Daoy (cell line): ENCODE measurements at regions not wholly inside any gene's neighbourhood (a gene's known extent, or its start where the extent isn't known, plus 50 kb on each side); places are given as distances from the start of the nearest gene placed in this dataset.

Experiments
- DNase-seq: peaks from one replicate; pipeline ENCODE4 v3.0.0-alpha.2; 2015; ENCODE audit warnings: low read depth

DNA sequence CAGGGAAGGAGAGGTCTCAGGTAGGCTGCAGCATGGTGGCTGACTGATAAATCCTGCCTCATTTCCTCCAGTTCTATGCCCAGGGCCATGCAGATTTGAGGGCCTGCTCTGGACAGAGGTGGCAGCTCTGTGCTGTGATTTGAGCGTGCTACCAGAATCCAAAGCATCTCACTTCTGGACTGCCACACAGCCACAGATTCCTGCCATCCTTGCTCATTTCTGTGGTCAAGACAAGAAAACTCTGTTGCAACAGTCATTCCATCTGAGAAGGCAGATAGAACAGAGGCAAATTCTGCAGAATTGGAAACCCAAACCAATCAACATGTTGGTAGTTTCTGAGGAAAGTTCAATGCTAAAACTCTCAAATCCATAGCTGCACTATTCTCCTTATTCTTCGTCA lies 102.8 kb upstream of the GALNT2 start:
- no peak for DNase-seq

GRCh38 chr1:229970714-229971113 lies 96.3 kb upstream of the GALNT2 start:
- DNase-seq: peak; percentile 58

DNA sequence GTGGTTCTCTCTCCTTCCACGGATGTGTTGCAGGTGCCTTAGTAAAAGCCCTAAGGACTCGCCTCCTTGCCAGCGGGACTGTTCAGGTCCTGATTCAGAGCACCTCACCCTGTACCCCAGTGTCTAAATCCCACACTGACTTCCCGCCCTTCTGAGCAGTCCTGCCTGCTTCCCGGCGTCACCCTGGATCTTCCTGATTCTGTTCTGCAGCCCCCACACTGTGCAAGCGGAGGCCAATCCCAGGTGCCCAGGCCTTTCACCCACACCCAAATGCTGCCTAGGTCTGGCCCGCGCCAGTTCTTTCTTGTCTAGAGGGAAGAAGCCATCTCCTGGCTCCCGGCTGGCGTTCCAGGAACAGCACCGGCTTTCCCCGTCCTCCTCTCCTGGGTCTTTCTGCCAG lies 95.9 kb upstream of the GALNT2 start:
- no peak for DNase-seq

GRCh38 chr1:229972600-229973296 lies 94.3 kb upstream of the GALNT2 start:
- no peak for DNase-seq

- no peak for DNase-seq
These were observed 93.8 kb upstream of the GALNT2 start for GRCh38 chr1:229973297-229973612.

- no peak for DNase-seq
These were observed 92.0 kb upstream of the GALNT2 start for GRCh38 chr1:229975047-229975446.

GRCh38 chr1:229980009-229980408 lies 87.0 kb upstream of the GALNT2 start:
- peak; percentile 19 for DNase-seq

- no peak for DNase-seq
These were observed 85.3 kb upstream of the GALNT2 start for GRCh38 chr1:229981736-229982135.

DNA sequence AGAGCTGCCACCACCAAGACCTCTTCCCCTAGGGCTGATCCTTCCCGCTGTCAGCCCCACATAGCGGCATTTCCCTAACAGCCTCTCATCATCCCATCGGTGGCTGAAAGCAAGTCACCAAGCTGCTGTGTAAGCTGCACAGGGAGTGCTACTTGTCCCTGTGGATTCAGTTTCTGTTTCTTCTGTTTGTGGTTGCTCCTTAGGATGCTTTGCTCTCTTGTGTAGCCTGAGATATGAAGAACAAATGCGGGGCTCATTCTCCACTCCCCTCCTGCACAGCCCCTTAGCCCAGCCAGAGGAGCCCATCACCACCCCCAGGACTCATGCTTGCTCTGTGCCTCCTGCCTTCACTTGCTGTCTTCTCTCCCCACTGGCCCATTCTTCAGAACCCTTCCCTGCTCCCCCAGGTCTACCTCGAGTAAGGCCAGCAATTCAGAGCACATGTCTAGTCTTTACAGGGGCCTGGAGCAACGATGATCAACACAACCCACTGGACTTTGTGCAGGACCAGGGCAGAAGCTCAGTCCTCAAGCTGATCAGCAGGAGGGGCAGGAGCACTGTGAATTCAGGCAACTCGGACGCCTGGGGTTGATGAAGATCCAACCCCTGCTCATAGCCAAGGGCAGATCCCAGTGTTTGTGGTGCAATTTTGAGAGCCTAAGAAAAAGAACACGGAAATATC lies 82.6 kb upstream of the GALNT2 start:
- DNase-seq: no peak

- no peak for DNase-seq
These were observed 81.9 kb upstream of the GALNT2 start for GRCh38 chr1:229984992-229985612.

DNA sequence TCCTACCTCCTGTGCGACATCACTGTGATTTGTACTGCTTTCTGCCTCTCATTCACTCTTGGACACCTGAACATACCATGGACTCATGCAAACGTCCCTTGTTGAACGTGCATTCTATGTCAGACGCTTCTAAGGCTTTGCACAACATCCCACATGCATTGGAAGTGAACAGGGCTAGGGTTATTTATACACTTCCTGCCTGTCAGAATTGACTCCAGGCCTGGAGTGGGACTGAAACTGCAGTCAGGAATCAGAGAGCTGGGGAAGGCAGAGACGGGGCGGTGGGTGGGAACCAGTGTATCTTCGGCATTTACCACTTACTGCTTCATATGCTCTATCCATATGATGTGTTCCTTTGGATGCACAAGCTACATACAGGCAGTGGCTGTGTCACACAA lies 81.4 kb upstream of the GALNT2 start:
- no peak for DNase-seq

DNA sequence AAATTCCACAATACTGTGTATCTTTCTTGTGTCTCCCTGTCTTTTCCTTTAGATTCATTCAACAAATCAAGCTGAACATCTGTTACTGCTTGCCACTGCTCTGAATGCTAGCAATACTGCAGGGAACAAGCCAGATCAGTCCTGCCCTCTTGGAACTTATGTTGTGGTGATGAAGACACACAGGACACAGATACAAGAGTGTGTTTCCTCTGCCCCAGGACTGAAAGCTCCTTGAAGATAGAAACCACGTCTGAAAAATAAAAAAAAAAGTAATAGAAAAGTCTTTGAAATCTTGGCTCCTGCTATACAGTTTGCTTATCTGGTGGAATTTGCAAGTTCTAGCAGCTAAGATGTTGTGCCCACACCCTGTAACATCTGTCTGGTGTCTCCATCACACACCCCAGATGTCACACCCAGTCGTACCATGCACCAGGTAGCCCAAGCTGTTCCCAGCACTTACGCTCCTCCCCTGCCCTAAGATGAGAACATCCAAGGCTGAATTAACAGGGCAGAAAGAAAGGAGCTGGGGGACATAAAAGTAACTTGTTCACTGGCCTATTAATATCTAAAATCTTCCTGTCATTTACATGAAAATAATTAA lies 80.2 kb upstream of the GALNT2 start:
- no peak for DNase-seq

DNA sequence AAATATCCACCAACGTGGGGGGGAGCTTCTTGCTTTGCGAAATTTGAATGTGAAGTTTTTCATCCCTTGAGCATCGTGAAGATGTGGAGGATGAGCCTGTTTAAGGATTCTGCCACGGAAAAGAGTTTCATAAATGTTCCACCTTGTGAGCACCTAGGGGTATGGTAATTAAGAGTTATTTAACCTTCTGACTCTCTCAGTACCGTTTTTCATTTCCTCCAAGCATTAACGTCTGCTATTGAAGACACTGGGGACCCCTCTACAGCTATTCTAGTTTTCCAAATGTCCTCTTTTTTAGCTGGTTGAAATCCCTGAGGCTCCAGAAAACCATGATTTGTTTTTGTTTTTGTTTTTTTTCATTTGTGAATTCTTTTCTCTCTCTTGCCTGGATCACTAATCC lies 79.1 kb upstream of the GALNT2 start:
- DNase-seq: no peak

DNA sequence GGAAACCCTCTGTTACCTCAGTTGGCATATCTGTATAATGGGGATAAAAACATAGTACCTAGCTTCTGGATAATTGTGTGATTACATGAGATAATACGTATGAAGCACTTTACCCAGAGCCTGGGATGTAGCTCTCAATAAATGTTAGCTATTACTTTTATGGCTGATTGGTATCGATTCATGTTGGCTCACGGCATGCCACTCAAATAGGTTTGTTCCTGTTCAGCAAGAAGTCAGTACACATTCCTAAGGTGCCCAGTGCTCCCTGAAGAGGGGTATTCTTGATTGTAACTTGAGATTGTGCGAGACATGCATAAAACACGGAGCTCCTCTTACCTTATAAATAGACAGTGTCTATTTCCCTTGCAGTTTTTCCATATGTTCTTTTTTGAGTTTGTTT lies 78.5 kb upstream of the GALNT2 start:
- DNase-seq: no peak

DNA sequence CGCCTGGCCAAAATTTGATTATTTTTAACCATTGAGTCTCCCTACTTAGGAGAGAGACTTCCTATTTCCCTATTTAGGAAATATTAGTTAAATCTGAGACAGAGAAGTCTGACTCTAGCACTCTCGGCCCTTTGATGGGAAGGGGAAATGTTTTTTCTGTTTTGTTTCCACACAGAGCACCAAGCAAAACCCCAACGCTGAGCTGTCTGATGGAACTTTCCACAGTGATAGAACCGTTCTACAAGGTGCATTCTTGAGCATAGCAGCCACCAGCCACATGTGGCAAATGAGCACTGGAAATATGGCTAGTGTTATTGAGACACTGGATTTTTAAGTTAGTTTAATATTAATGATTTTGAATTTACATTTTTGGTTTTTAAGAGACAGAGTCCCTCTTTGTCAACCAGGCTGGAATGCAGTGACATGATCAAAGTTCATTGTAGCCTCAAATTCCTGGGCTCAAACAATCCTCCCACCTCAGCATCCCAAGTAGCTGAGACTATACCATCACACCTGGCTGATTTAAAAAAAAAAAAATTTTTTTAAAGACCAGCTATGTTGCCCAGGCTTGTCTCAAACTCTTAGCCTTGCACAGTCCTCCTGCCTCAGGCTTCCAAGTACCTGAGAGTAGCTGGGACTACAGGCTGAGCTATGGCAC lies 77.3 kb upstream of the GALNT2 start:
- no peak for DNase-seq

- DNase-seq: no peak
These were observed 76.7 kb upstream of the GALNT2 start for GRCh38 chr1:229990326-229990725.

- DNase-seq: no peak
These were observed 75.9 kb upstream of the GALNT2 start for GRCh38 chr1:229991104-229991513.

DNA sequence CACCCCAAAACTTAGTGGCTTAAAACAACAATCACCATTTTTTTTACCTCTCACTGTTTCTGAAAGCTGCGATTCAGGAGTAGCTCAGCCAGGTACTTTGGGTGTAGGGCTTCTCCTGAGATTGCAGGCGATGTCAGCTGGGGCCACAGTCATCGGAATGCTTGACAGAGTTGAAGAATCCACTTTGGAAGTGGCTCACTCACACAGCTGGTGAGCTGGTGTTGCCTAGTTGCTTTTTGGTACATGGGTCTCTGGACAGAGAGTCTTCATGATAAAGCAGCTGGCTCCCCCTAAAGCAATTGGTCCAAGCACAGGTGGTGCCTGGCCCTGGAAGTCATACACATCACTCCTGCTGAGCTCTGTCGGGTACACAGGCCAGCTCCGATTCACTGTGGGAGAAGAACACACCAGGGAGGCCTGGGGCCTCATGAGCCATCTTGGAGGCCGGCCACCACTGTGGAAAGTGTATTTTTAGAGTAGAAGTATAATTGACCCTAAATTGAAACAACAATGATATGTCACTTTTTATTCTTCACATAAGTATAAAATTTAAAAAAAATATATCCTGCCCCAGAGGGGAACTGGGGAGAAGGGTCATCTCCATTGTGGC lies 75.2 kb upstream of the GALNT2 start:
- DNase-seq: no peak

DNA sequence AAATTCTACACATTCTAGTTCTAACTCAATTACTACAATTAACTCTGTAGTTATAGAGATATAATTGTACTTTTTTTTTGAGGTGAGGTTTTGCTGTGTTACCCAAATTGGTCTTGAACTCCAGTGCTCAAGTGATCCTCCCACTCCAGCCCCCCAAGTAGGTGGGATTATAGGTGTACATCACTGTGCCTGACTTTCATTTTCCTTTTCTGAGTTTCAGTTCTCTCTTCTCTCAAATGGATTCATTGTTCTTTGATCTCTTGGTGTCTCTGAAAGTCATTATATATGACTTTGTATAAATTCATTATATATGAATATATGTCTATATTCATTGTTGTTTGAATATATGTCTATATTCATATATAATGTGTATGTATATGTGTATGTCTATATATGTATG lies 74.0 kb upstream of the GALNT2 start:
- no peak for DNase-seq

- no peak for DNase-seq
These were observed 73.1 kb upstream of the GALNT2 start for GRCh38 chr1:229993894-229994293.

DNA sequence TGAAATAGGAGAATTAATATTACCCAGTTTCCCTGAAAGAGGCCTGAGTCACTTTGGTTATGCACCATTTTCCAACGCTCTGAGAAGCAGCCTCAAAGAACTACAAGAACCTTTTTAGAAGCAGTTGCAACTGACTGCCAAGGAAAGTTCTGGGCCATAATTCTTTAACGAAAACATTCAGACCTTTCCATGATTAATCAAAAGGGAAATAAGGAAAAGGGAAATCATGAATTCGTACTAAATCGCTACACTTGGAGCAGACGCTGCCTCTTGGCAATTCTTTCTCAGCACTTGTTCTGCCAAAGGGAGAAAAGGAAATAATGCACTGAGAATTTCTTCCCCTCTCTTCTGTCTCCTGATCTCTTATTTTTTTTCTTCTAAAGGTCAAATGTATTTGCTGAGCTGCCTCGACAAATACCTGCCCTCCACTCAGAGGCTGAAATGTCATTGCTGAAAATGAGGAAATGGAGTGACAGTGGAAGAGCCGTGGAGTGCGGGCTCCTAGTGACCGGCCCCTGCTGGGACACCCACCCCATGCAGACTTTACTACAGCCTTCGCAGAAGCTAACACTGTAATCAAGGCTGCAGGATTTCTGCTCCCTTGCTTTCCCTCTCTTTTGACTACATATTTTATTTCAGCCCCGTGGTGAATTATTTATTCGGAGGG lies 67.9 kb upstream of the GALNT2 start:
- DNase-seq: no peak
